Endothelial cell of umbilical vein (primary cell): ENCODE measurements at regions not wholly inside any gene's neighbourhood (a gene's known extent, or its start where the extent isn't known, plus 50 kb on each side); places are given as distances from the start of the nearest gene placed in this dataset.

ENCODE experiments used
- BruUV-seq: library from RNA; stranded (reverse); fragments of 400-500 nt; replicated peaks from 2 replicates; lab custom pipeline; 2021; lab: Mats Ljungman, UMichigan
- CTCF ChIA-PET: fragments of 300-600, 350-600 bp; sonication (Branson Sonifier 250); formaldehyde crosslinking; loops from one replicate; lab custom pipeline; 2021; ENCODE audit warnings: antibody characterized with exemption, inconsistent platforms; lab: Charles Lee
- POLR2A ChIA-PET: fragments of 300-600, 350-600 bp; sonication (Branson Sonifier 250); formaldehyde crosslinking; loops from one replicate; lab custom pipeline; 2021; ENCODE audit warnings: antibody characterized with exemption, inconsistent platforms; lab: Charles Lee
- DNase-seq: peaks from one replicate; pipeline ENCODE4 v3.0.0-alpha.2; 2011; ENCODE audit warnings: low read depth, low spot score
- FAIRE-seq: peaks from 2 replicates; lab custom pipeline; 2011; peaks lifted over from hg19 to GRCh38; lab: Jason Lieb, UNC
- H2AFZ ChIP-seq: 2 replicates; pipeline ENCODE4 v1.6.0; 2012; ENCODE audit warnings: low read depth, low read length, control low read depth, inconsistent platforms
- H3K27ac ChIP-seq: 2 replicates; pipeline ENCODE4 v1.5.1; 2011; ENCODE audit warnings: low read depth, mild to moderate bottlenecking, control low read depth, low read length, moderate library complexity; ENCODE audit not compliant: insufficient read depth
- H3K27me3 ChIP-seq, 2 experiments: 2 replicates each; pipeline versions ENCODE4 v1.6.0 to v1.6.1; 2011; ENCODE audit warnings: low read length in 2 of 2, mixed read lengths in 1 of 2; ENCODE audit not compliant: control insufficient read depth in 2 of 2, insufficient read depth in 2 of 2
- H3K36me3 ChIP-seq, 2 experiments: 2 replicates in 1 of 2; 3 replicates in 1 of 2; pipeline ENCODE4 v1.5.1; 2011; ENCODE audit warnings: low read length in 2 of 2, mild to moderate bottlenecking in 1 of 2, moderate library complexity in 1 of 2; ENCODE audit not compliant: control insufficient read depth in 2 of 2, insufficient read depth in 2 of 2; ENCODE audit errors: extremely low read depth in 1 of 2
- H3K4me1 ChIP-seq: 3 replicates; pipeline ENCODE4 v1.5.1; 2011; ENCODE audit warnings: mild to moderate bottlenecking, low read length; ENCODE audit not compliant: control insufficient read depth, insufficient read depth; ENCODE audit errors: extremely low read depth
- H3K4me2 ChIP-seq: 2 replicates; pipeline ENCODE4 v1.6.1; 2011; ENCODE audit warnings: low read length, control low read depth, mixed read lengths; ENCODE audit not compliant: insufficient read depth
- H3K4me3 ChIP-seq, 3 experiments: fragments of 200-600 bp in 1 of 3; sonication (generic), shearing (Covaris generic) in 1 of 3; replicated peaks in 1 of 3; 2 replicates each; pipeline ENCODE4 v1.5.1; 2011 to 2016; ENCODE audit warnings: control low read depth in 3 of 3, low read length in 3 of 3, mild to moderate bottlenecking in 2 of 3, inconsistent platforms in 1 of 3, low read depth in 1 of 3, moderate library complexity in 1 of 3; ENCODE audit not compliant: insufficient read depth in 1 of 3
- H3K79me2 ChIP-seq: 2 replicates; pipeline ENCODE4 v1.6.0; 2012; ENCODE audit warnings: low read length, inconsistent platforms; ENCODE audit not compliant: control insufficient read depth, insufficient read depth
- H3K9ac ChIP-seq: replicated peaks from 2 replicates; pipeline ENCODE3; 2011; ENCODE audit warnings: low read length, control low read depth; ENCODE audit not compliant: insufficient read depth; ENCODE audit errors: extremely low read depth
- H3K9me1 ChIP-seq: replicated peaks from 3 replicates; pipeline ENCODE4 v1.6.0; 2011; ENCODE audit warnings: mild to moderate bottlenecking, low read length; ENCODE audit not compliant: control insufficient read depth, insufficient read depth; ENCODE audit errors: extremely low read depth
- H3K9me3 ChIP-seq: replicated peaks from 2 replicates; pipeline ENCODE4 v1.5.1; 2012; ENCODE audit warnings: low read length, inconsistent platforms; ENCODE audit not compliant: control insufficient read depth, insufficient read depth
- H4K20me1 ChIP-seq: replicated peaks from 2 replicates; pipeline ENCODE3; 2011; ENCODE audit warnings: mild to moderate bottlenecking, low read length; ENCODE audit not compliant: control insufficient read depth, insufficient read depth; ENCODE audit errors: extremely low read depth
- CTCF ChIP-seq, 2 donors: IDR thresholded peaks; 1 replicate in 1 of 2; 2 replicates in 1 of 2; pipeline ENCODE4 v1.5.1; 2011; ENCODE audit warnings: low read length in 2 of 2, mild to moderate bottlenecking in 2 of 2, moderate library complexity in 2 of 2, control low read depth in 1 of 2, inconsistent platforms in 1 of 2, low read depth in 1 of 2; ENCODE audit not compliant: insufficient read depth in 1 of 2; ENCODE audit errors: extremely low read depth in 1 of 2
- EZH2 ChIP-seq: IDR thresholded peaks from 2 replicates; pipeline ENCODE4 v1.6.1; 2012; ENCODE audit warnings: borderline replicate concordance, low read depth, mild to moderate bottlenecking, moderate library complexity, low read length, inconsistent platforms; ENCODE audit not compliant: severe bottlenecking
- GATA2 ChIP-seq: IDR thresholded peaks from 2 replicates; pipeline ENCODE4 v1.7.0; 2011; ENCODE audit warnings: low read depth, mild to moderate bottlenecking, moderate library complexity, mixed read lengths, low read length; ENCODE audit not compliant: insufficient read length, insufficient read depth
- JUN ChIP-seq: IDR thresholded peaks from 2 replicates; pipeline ENCODE4 v1.6.1; 2011; ENCODE audit warnings: borderline replicate concordance, low read depth; ENCODE audit not compliant: insufficient read length, insufficient read depth
- MAX ChIP-seq: IDR thresholded peaks from 2 replicates; pipeline ENCODE4 v1.6.1; 2011; ENCODE audit not compliant: insufficient read depth, insufficient read length
- dilution Hi-C: fragments of 300-500 bp; cut with MboI; formaldehyde crosslinking; loops from one replicate; pipeline ENCODE4 v1.15.0; 2019; ENCODE audit warnings: low sequenced_read_pairs; ENCODE audit not compliant: extremely low pct_ligation_motif_present
- intact Hi-C: fragments of 100-400 bp; cut with micrococcal nuclease; formaldehyde crosslinking; loops from one replicate; pipeline ENCODE4 v1.10.0; 2022

GRCh38 chr7:68564306-68565135 is 1033.8 kb upstream of the AUTS2 start:
- H3K4me3 ChIP-seq = no peak overlapping the region
- intact Hi-C loops = no loop called here
- no peaks in the 10 kb centered on the region for H4K20me1 ChIP-seq
- no peak overlapping the region for H2AFZ ChIP-seq
- DNase-seq (no peak), FAIRE-seq (no peak)
- no peak overlapping the region for H3K9ac ChIP-seq
- POLR2A ChIA-PET = no interaction called here
- no peaks in the 10 kb centered on the region for H3K79me2 ChIP-seq
- dilution Hi-C loops = no loop called here
- H3K9me3 ChIP-seq = peaks cover 8% of the 10 kb centered on the region
- H3K4me1 ChIP-seq = no peaks in the 10 kb centered on the region
- TF ChIP-seq CTCF (IDR thresholded peaks at IDR 0.05; ENCODE audit: extremely low read depth in 1 of 2, insufficient read depth in 1 of 2, low read depth in 1 of 2, low read length in 2 of 2) (no peak), GATA2 (no peak), JUN (no peak), EZH2 (no peak), MAX (no peak)
- BruUV-seq = no TSS peak
- no peaks in the 10 kb centered on the region for H3K36me3 ChIP-seq
- H3K4me2 ChIP-seq = no peak overlapping the region
- CTCF ChIA-PET = no interaction called here
- no peak overlapping the region for H3K27ac ChIP-seq
- H3K27me3 ChIP-seq = no peaks in the 10 kb centered on the region
- H3K9me1 ChIP-seq = no peaks in the 10 kb centered on the region
